ENCODE measurements at regions not wholly inside any gene's neighbourhood (a gene's known extent, or its start where the extent isn't known, plus 50 kb on each side); places are given as distances from the start of the nearest gene placed in this dataset.

GRCh38 chr4:137468836-137469235 lies 63.5 kb downstream of the PCDH18 start:
- DNase-seq (ENCODE audit: extremely low read depth, low read depth), result no peak

DNA sequence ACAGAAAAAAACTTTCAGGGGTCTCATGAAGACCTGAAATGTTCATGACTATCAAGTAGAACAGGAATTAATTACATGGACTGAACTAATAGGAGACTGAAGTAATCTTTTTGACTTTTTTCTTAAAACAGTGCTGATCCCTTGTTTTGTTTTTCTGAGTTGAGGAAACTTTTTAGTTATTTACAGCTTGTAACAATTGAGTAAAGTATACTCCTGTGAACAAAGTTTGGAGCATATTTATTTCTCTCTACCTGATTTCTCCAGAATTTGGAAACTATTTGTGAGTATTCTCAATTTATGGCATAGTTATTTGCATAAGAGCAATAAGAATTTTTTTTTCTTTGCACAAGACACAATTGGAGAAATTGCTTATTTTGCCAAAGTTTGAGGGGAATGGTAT lies 64.8 kb downstream of the PCDH18 start:
- no peak for DNase-seq (ENCODE audit: extremely low read depth, low read depth)

DNA sequence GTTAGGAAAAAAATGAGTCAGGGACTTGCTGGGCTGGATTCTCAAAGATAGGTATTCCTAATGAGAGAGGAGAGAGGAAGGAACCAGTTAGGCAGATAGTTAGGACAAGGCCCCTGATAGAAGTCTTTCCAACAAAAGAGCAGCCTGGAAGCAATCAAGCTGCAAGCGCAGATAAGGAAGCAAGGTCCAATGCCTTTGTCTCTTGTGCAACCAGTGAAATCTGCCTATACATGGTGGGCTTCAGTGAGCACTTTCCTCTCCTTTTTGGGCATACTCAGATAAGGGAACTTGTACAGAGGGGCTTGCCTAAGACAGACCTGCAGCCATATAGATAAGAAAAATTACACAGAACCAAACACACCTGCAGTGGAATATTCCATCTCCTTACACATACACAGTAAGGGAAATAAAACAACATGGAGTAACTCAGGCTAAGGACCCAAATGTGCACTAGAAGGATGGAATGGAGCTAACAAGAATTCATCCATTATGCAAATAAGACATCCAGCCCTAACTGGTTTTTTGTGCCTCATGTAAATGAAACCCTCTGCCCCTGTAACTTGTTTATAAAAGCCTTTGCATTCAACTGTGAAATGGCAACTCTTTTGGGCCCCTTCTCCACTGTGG lies 68.8 kb downstream of the PCDH18 start:
- DNase-seq (ENCODE audit: extremely low read depth, low read depth), result no peak

- DNase-seq (ENCODE audit: extremely low read depth, low read depth), result no peak
These were observed 76.5 kb downstream of the PCDH18 start for GRCh38 chr4:137455647-137456321.

DNA sequence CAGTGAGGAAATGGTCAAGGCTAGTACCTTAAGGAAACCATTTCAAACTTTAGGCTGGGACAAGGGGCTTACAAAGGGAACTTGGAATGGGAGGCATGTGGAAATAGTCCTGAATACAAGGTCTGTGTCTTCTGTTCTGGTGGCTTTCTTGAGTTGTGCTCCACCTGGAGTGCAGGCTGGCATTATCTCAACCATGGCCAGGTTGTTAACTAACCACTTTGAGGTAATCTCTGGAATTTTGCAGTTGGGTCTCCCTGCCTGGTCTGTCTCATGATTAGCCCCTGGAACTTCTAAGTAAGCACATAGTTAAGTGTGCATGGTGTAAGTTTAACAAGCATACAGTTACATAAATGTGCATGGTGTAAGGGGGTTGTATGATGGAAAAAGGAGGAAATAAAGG lies 77.5 kb downstream of the PCDH18 start:
- no peak for DNase-seq (ENCODE audit: extremely low read depth, low read depth)

- DNase-seq (ENCODE audit: extremely low read depth, low read depth), result no peak
These were observed 79.5 kb downstream of the PCDH18 start for GRCh38 chr4:137452799-137453198.

DNA sequence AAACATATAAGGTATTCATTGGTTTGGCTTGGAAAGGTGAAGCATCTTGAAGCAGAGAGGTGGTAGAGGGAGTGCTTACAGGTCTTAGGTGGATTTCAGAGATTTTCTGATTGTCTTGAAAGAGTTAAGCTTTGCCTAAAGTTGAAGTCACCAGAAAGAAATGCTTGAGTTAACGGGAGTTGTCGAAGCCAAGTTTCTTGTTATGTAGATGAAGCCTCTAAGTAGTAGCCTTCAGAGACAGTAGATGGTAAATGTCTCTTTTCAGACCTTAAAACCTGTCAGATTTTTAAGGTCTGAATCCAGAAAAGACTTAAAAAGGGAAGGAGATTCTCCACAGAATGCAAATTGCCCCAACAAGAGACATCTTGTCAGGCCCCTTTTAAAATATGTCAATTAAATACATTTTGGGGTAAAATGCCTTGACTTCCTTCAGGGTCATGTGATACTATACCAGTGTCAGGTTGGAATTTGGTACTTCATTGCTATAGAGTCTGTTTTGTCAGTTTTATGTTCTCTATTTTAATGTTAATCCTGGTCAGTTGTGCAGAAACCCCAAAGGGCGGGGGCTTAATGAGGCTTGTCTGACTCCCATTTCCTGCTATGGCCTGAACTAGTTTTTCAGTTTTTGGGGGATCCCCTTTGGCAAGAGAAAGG lies 81.0 kb downstream of the PCDH18 start:
- DNase-seq (ENCODE audit: extremely low read depth, low read depth), result no peak

- DNase-seq (ENCODE audit: extremely low read depth, low read depth), result no peak
These were observed 83.9 kb downstream of the PCDH18 start for GRCh38 chr4:137448402-137448801.

GRCh38 chr4:137446071-137446470 lies 86.2 kb downstream of the PCDH18 start:
- DNase-seq (ENCODE audit: extremely low read depth, low read depth), result no peak

- no peak for DNase-seq (ENCODE audit: extremely low read depth, low read depth)
These were observed 89.1 kb downstream of the PCDH18 start for GRCh38 chr4:137443031-137443800.

DNA sequence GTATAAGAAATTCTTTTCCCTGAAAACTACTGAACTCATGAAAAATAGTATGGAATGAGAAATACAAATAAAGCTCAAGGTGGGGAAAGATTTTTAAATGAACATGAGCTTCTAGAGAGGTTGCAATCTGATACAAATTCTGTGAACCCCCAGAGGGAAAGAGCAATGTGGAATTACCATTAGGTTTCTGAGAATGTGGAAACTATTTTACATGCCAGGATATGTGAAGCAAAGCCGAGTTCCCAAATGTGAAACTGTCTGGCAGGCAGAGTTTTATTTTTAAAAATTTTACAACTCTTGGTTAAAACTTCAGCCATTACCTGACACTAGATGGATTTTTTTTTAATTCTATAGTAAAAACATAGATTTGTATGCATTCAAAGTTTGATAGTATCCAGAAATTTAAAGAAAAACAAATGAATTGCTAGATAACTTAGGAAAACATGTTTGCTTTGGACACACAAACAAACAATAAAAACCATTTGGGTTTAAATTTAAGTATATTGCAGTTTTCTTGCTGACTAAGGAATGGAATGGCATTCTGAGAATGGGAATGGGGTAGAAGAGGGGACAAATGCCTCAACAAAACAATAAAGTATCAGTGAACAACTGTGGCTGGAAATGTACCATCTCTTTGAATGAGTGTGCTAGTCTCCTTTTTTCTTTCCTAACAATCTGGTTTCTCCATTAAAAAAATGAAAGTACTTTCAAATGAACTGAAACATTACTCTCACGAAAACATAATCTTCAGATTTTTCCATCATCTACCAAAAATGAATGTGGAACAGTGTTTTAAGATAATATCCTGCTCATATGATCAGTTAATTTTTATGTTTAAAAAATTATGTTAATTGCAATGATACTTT lies 99.6 kb downstream of the PCDH18 start:
- DNase-seq (ENCODE audit: extremely low read depth, low read depth), result no peak

DNA sequence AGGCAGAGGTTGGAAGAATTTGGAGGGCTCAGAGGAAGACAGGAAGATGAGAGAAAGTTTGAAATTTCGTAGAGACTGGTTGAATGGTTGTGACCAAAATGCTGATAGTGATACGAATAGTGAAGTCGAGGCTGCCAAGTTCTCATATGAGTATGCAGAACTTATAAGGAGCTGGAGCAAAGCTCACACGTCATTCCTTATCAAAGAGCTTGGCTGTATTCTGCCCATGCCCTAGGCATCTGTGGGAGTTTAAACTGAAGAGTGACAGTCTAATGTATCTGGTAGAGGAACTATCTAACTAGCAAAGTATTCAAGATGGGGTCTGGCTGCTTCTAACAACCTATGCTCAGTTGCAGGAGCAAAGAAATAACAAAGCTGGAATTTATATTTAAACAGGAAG lies 102.1 kb downstream of the PCDH18 start:
- DNase-seq (ENCODE audit: extremely low read depth, low read depth), result no peak

DNA sequence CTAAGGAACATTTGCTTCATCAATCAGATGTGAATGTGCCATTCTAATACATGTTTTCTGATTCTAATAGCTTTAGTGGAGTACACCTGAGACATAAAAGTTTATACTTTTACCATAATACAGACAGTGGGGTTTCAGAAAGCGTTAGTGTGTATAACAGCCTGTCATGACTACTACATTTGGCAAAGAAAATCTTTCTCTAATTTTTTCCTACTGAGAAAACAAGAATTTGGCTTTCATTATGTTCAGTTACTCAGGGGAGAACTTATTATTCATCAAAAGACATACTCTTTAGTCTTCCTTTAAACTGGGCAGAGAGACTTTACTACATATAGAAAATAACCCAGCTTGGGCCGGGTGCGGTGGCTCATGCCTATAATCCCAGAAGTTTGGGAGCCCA lies 104.9 kb downstream of the PCDH18 start:
- DNase-seq (ENCODE audit: extremely low read depth, low read depth), result no peak

DNA sequence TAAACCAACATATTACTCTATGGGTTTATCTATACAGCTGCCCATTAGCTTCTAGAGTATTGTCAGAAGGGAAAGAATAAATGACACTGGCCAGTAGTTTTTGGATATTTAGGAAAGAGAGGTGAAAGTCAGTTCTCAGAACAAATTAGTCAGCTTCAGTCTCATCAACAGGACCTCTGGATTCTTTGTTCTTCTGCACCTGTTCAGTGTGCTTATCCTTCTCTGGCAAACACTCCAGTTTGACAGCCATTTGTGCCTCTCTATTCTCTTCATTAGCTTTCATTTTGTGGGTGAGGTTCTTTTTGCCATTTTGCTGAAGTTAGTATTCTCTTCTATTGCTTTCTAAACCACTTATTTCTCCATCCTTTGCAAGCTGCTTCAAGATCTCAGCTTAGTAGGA lies 107.0 kb downstream of the PCDH18 start:
- no peak for DNase-seq (ENCODE audit: extremely low read depth, low read depth)

- DNase-seq (ENCODE audit: extremely low read depth, low read depth), result no peak
These were observed 109.6 kb downstream of the PCDH18 start for GRCh38 chr4:137422666-137423065.

DNA sequence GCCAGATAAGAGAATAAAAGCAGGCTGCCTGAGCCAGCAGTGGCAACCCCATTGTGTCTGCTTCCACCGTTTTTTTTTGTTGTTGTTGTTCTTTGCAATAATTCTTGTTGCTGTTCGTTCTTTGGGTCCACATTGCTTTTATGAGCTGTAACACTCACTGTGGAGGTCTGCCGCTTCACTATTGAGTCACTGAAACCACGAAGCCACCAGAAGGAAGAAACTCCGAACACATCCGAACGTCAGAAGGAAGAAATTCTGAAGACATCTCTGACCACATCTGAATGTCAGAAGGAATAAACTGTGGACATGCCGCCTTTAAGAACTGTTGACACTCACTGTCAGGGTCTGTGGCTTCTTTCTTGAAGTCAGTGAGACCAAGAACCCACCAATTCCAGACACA lies 110.5 kb downstream of the PCDH18 start:
- DNase-seq (ENCODE audit: extremely low read depth, low read depth), result no peak

DNA sequence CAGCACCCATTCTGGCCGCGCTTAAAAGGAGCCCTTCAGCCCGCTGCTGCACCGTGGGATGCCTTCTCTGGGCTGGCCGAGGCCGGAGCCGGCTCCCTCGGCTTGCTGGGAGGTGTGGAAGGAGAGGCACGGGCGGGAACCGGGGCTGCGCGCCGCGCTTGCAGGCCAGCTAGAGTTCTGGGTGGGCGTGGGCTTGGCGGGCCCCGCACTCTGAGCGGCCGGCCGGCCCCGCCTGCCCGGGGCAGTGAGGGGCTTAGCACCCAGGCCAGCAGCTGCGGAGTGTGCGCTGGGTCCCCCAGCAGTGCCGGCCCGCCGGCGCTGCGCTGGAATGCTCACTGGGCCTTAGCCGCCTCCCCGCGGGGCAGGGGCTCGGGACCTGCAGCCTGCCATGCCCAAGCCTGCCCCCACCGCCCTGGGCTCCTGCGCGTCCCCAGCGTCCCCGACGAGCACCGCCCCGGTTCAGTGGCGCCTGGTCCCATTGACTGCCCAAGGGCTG lies 111.3 kb downstream of the PCDH18 start:
- DNase-seq (ENCODE audit: extremely low read depth, low read depth), result no peak

- DNase-seq (ENCODE audit: extremely low read depth, low read depth), result no peak
These were observed 114.6 kb downstream of the PCDH18 start for GRCh38 chr4:137417676-137418075.

DNA sequence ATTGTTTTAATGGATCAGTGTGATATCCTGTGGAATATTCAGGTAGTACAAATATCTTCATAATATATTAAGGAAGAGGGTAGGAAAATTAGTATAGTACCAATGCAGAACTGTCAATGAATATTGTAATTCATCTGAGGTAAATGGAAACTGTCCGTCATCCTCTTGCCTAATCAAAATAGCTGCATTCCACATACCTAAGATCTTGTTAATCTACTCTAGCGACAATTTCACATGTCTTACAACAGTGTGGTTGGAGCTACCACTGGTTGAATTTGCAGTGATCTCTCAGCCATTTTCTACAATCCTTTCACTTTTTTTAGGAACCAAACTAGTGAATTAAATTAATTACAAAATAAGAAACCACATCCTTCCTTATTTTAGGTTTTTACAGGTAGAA lies 117.5 kb downstream of the PCDH18 start:
- DNase-seq (ENCODE audit: extremely low read depth, low read depth), result no peak

DNA sequence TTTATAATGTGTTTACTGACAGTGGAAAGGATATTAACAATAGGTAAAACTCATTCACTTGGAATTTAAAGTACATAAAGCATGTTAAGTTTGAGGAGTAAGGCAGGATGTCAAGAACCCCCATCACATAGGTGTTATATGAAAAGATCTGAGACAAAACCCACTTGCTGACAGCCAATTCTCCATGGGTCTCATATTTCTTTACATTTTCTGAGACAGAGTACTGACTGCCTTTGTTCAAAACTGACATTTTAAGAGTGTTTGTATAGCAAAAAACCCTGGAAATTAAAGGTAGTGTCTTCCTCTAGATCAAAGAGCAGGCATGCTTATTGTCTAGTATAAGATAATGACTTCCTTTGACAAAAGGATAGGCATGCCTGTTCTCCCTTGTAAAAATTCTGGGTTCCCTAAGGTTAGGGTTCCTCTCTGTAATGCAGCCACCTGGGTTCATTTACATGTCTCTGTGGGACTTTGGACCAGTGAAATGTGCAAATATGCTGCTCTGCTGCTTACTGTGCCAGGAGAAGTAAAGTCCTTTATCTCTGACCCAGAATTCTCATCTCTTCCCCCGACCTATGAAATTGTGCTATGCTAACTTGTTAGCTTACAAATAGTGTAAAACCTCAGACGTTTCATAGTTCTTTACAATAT lies 123.6 kb downstream of the PCDH18 start:
- DNase-seq (ENCODE audit: extremely low read depth, low read depth), result no peak

Measured in NCI-H460 (cell line).